Peyer's patch (tissue), 4 donors: ENCODE measurements at regions not wholly inside any gene's neighbourhood (a gene's known extent, or its start where the extent isn't known, plus 50 kb on each side); places are given as distances from the start of the nearest gene placed in this dataset.

Experiments used
- CTCF ChIP-seq, 6 experiments: fragments of 450-650 bp in 4 of 6; fragments of 200-600 bp in 2 of 6; sonication (generic) in 1 of 6; IDR thresholded peaks; one replicate each; pipeline ENCODE4 v1.5.1; 2017 to 2019; ENCODE audit warnings: antibody characterized with exemption in 6 of 6, mild to moderate bottlenecking in 3 of 6, moderate library complexity in 1 of 6
- POLR2A ChIP-seq, 2 donors: fragments of 450-650 bp; IDR thresholded peaks; one replicate each; pipeline ENCODE4 v1.5.1; 2017; ENCODE audit warnings: antibody characterized with exemption in 2 of 2, mild to moderate bottlenecking in 2 of 2, moderate library complexity in 2 of 2

DNA sequence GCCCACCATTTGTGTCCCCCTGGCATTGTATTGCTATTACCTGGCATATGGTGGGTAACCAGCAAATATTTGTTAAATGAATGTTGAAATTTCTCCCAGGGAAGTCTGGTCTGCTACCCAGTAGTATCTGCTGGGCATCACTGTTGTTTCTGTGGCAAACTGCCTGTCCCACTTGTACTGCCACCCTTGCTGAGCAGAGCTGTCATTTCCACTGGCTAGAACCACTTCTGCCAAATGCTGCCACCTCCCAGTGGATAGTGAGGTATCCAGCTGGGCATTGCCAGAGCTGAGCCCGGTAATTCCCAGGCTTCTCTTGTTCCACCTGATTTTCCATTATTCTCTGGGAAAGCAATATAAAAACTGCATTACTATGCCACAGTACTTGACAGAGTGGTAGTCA is 186.7 kb upstream of the NOCT start:
- TF ChIP-seq POLR2A (IDR thresholded peaks at IDR 0.05), result no peak
- TF ChIP-seq CTCF (IDR thresholded peaks at IDR 0.05), result no peak
